ENCODE measurements at regions not wholly inside any gene's neighbourhood (a gene's known extent, or its start where the extent isn't known, plus 50 kb on each side); places are given as distances from the start of the nearest gene placed in this dataset.
A peak's percentile ranks its signal among the peaks of the same experiment; 100 is the strongest.

DNA sequence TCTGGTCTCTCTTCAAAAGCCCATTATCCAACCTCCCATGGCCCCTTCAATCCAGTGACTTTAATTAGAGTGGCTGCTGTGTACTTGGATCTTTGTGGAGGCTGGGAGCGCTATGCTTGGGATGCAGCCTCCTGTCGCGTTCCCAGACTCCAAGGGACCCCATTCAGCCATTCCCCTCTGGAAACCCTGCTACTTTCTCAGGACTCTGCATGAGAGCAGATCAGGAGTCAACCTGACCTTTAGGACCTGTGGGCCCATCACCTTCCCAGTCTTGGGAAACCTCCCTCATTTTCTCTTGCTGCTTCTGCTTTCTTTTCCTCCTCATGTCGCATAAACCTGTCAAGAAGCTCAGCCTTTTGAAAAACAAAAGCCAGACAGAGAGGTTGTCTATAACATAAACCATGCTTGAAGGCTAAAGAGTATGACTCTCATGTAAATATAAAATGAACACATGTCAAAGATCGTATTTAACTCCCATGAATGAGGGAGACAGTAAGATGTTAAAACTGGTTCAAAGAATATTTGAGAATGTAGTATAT, 143.1 kb upstream of the PELI1 start:
- Histone ChIP-seq H3K27me3 (ENCODE audit: control insufficient read depth in 1 of 2, insufficient read depth in 1 of 2, low read length in 2 of 2) (peaks cover 0 to 8% of the 10 kb centered on the region in 2 experiments), H2AK5ac (ENCODE audit: low read length, severe bottlenecking) (no peak overlapping the region), H3K9me3 (ENCODE audit: control insufficient read depth, low read length) (no peaks in the 10 kb centered on the region), H3K4me2 (ENCODE audit: low read length, poor library complexity, severe bottlenecking) (no peak overlapping the region), H4K8ac (ENCODE audit: low read length) (no peak overlapping the region), H3K23ac (ENCODE audit: low read length in 2 of 2) (peak overlapping the region in 1 of 2 experiments; percentile 27), H2BK15ac (ENCODE audit: low read depth, poor library complexity, severe bottlenecking) (no peak overlapping the region), H2BK12ac (ENCODE audit: low read length in 2 of 2) (peak overlapping the region in 1 of 2 experiments; percentile 29), H3K4me3 (ENCODE audit: insufficient read depth in 1 of 2, low read depth in 1 of 2, low read length in 2 of 2) (no peak overlapping the region), H3K18ac (ENCODE audit: low read depth in 1 of 2, low read length in 2 of 2) (peak overlapping the region; percentile 24 to 34), H3K4me1 (ENCODE audit: control insufficient read depth, insufficient read depth, low read depth, low read length) (peaks cover 9% of the 10 kb centered on the region), H2BK120ac (ENCODE audit: low read depth, low read length) (no peak overlapping the region), H3K14ac (ENCODE audit: low read length in 2 of 2) (no peak overlapping the region), H3K79me1 (replicated peaks; ENCODE audit: low read length, poor library complexity, severe bottlenecking) (no peaks in the 10 kb centered on the region), H2AFZ (ENCODE audit: low read depth, low read length) (no peak overlapping the region), H3K9ac (ENCODE audit: low read length) (no peak overlapping the region), H2BK5ac (ENCODE audit: low read depth, low read length, poor library complexity, severe bottlenecking) (no peak overlapping the region), H3K36me3 (ENCODE audit: control insufficient read depth in 1 of 2, insufficient read depth in 2 of 2, low read depth in 1 of 2, low read length in 2 of 2) (no peaks in the 10 kb centered on the region), H3K4ac (ENCODE audit: low read depth in 1 of 2, low read length in 2 of 2) (no peak overlapping the region), H4K91ac (ENCODE audit: low read length) (no peak overlapping the region), H3K27ac (ENCODE audit: low read length, poor library complexity, severe bottlenecking) (no peak overlapping the region)
- DNase-seq = peak; percentile 41
- 65% methylated on average over 4 of the region's 5 CpGs for WGBS

DNA sequence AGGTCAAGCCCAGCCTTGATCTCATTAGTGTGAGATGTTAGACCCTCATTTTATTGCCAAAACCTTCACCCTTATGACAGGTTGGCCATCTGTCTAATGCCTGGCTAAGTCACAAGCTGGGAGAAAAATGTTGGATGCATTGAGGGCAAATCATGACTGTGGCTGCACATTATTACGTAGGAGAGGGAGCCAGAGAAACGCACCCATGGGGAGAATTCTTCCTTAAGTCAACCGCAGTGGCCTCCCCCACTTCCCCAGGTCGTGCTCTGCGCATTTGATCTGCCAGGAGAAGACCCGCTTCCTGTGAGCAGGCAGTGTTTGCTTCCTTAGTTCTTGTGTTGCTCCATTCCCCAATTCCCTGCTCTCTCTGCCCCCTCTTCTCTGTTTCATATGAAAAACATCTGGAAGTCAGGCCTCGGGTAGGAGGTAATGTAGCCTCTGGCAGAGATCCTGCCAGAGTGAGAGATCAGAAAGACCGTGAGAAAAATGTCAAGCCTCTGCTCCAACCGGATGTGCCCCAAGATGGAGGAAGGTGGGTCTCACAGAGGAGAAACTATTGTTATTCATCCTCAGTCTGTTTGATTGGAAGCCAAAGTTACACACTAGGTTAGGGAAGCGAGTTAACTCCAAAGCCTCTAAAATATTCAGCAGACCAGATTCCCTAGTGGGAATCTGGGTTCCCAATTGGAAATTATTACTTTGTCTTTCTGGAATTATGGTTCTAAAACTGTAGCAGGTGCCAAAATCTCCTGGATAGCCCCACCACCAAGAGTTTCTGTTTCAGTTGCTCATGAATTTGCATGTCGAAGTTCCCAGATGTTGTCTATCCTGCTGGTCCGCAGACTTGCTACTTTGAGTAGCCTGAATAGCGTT, 144.3 kb upstream of the PELI1 start:
- Histone ChIP-seq H3K27me3 (ENCODE audit: control insufficient read depth in 1 of 2, insufficient read depth in 1 of 2, low read length in 2 of 2) (peaks cover 0 to 8% of the 10 kb centered on the region in 2 experiments), H4K91ac (ENCODE audit: low read length) (no peak overlapping the region), H2BK12ac (ENCODE audit: low read length in 2 of 2) (peak overlapping the region in 1 of 2 experiments; percentile 75), H2BK15ac (ENCODE audit: low read depth, poor library complexity, severe bottlenecking) (peak overlapping the region; percentile 8), H2BK120ac (ENCODE audit: low read depth, low read length) (no peak overlapping the region), H3K14ac (ENCODE audit: low read length in 2 of 2) (no peak overlapping the region), H2AFZ (ENCODE audit: low read depth, low read length) (no peak overlapping the region), H3K4me2 (ENCODE audit: low read length, poor library complexity, severe bottlenecking) (no peak overlapping the region), H3K27ac (ENCODE audit: low read length, poor library complexity, severe bottlenecking) (no peak overlapping the region), H3K36me3 (ENCODE audit: control insufficient read depth in 1 of 2, insufficient read depth in 2 of 2, low read depth in 1 of 2, low read length in 2 of 2) (no peaks in the 10 kb centered on the region), H2BK5ac (ENCODE audit: low read depth, low read length, poor library complexity, severe bottlenecking) (no peak overlapping the region), H3K18ac (ENCODE audit: low read depth in 1 of 2, low read length in 2 of 2) (peak overlapping the region; percentile 63 to 64), H3K9me3 (ENCODE audit: control insufficient read depth, low read length) (no peaks in the 10 kb centered on the region), H3K9ac (ENCODE audit: low read length) (no peak overlapping the region), H3K4me1 (ENCODE audit: control insufficient read depth, insufficient read depth, low read depth, low read length) (peaks cover 8% of the 10 kb centered on the region), H4K8ac (ENCODE audit: low read length) (no peak overlapping the region), H3K23ac (ENCODE audit: low read length in 2 of 2) (no peak overlapping the region), H3K4ac (ENCODE audit: low read depth in 1 of 2, low read length in 2 of 2) (peak overlapping the region in 1 of 2 experiments; percentile 15), H2AK5ac (ENCODE audit: low read length, severe bottlenecking) (no peak overlapping the region), H3K79me1 (replicated peaks; ENCODE audit: low read length, poor library complexity, severe bottlenecking) (no peaks in the 10 kb centered on the region), H3K4me3 (ENCODE audit: insufficient read depth in 1 of 2, low read depth in 1 of 2, low read length in 2 of 2) (peak overlapping the region in 1 of 2 experiments; percentile 7)
- DNase-seq = peak; percentile 30
- WGBS = 67% methylated on average over 12 of the region's 13 CpGs

DNA sequence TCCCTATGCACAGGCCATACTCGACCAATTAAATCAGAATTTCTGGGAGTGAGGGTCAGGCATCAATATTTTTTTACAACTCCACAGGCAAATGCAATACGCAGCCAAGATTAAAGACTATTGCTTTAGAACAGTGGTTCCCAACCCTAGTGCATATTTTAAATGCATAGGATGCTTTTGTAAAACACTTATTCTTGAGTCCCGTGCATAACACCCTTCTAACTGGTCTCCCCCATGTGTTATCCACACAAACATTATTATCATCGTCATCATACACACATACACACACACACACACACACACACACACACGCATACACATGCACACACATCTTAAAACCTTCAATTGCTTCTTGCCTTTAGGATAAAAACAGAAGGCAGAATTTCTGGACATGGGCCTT, 145.0 kb upstream of the PELI1 start:
- Histone ChIP-seq H3K9ac (ENCODE audit: low read length) (no peak overlapping the region), H3K4me3 (ENCODE audit: insufficient read depth in 1 of 2, low read depth in 1 of 2, low read length in 2 of 2) (no peak overlapping the region), H2BK15ac (ENCODE audit: low read depth, poor library complexity, severe bottlenecking) (no peak overlapping the region), H3K18ac (ENCODE audit: low read depth in 1 of 2, low read length in 2 of 2) (no peak overlapping the region), H2BK120ac (ENCODE audit: low read depth, low read length) (no peak overlapping the region), H2AFZ (ENCODE audit: low read depth, low read length) (no peak overlapping the region), H4K8ac (ENCODE audit: low read length) (no peak overlapping the region), H2AK5ac (ENCODE audit: low read length, severe bottlenecking) (no peak overlapping the region), H2BK5ac (ENCODE audit: low read depth, low read length, poor library complexity, severe bottlenecking) (no peak overlapping the region), H2BK12ac (ENCODE audit: low read length in 2 of 2) (no peak overlapping the region), H3K23ac (ENCODE audit: low read length in 2 of 2) (no peak overlapping the region), H3K27me3 (ENCODE audit: control insufficient read depth in 1 of 2, insufficient read depth in 1 of 2, low read length in 2 of 2) (peaks cover 0 to 8% of the 10 kb centered on the region in 2 experiments), H4K91ac (ENCODE audit: low read length) (no peak overlapping the region), H3K9me3 (ENCODE audit: control insufficient read depth, low read length) (no peaks in the 10 kb centered on the region), H3K27ac (ENCODE audit: low read length, poor library complexity, severe bottlenecking) (no peak overlapping the region), H3K79me1 (replicated peaks; ENCODE audit: low read length, poor library complexity, severe bottlenecking) (no peaks in the 10 kb centered on the region), H3K4me1 (ENCODE audit: control insufficient read depth, insufficient read depth, low read depth, low read length) (peaks cover 4% of the 10 kb centered on the region), H3K4ac (ENCODE audit: low read depth in 1 of 2, low read length in 2 of 2) (no peak overlapping the region), H3K36me3 (ENCODE audit: control insufficient read depth in 1 of 2, insufficient read depth in 2 of 2, low read depth in 1 of 2, low read length in 2 of 2) (no peaks in the 10 kb centered on the region), H3K14ac (ENCODE audit: low read length in 2 of 2) (no peak overlapping the region), H3K4me2 (ENCODE audit: low read length, poor library complexity, severe bottlenecking) (no peak overlapping the region)
- no peak for DNase-seq
- 86% methylated on average over 5 of the region's 5 CpGs for WGBS

DNA sequence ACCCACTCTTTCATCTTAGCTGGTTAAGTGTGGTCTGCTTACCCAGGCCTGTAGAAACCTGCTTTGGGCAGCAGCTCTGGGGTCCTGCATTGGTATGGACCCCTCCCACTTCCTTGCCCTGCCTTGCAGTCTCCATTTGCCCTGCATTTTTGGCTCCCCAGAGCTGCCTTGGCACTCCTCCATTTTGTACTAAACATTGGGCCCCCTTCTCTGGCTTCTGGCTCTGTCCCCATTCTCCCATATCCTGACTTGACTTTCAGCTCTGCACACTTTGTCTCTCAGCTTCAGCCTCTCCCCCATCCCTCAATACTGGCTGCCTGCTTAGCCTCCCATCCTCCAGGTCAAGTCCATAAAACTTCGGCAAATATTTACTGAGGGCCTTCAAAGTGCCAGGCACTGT, 145.5 kb upstream of the PELI1 start:
- no peak overlapping the region for H3K4ac ChIP-seq (ENCODE audit: low read depth in 1 of 2, low read length in 2 of 2)
- H3K18ac ChIP-seq (ENCODE audit: low read depth in 1 of 2, low read length in 2 of 2) = peak overlapping the region in 1 of 2 experiments; percentile 11
- no peaks in the 10 kb centered on the region for H3K36me3 ChIP-seq (ENCODE audit: control insufficient read depth in 1 of 2, insufficient read depth in 2 of 2, low read depth in 1 of 2, low read length in 2 of 2)
- H3K9me3 ChIP-seq (ENCODE audit: control insufficient read depth, low read length) = no peaks in the 10 kb centered on the region
- no peak overlapping the region for H2BK5ac ChIP-seq (ENCODE audit: low read depth, low read length, poor library complexity, severe bottlenecking)
- no peak overlapping the region for H2AFZ ChIP-seq (ENCODE audit: low read depth, low read length)
- H4K8ac ChIP-seq (ENCODE audit: low read length) = no peak overlapping the region
- H4K91ac ChIP-seq (ENCODE audit: low read length) = no peak overlapping the region
- H3K4me3 ChIP-seq (ENCODE audit: insufficient read depth in 1 of 2, low read depth in 1 of 2, low read length in 2 of 2) = no peak overlapping the region
- H2BK15ac ChIP-seq (ENCODE audit: low read depth, poor library complexity, severe bottlenecking) = no peak overlapping the region
- no peak overlapping the region for H3K23ac ChIP-seq (ENCODE audit: low read length in 2 of 2)
- 97% methylated on average over 1 of the region's 1 CpG for WGBS
- no peak overlapping the region for H2AK5ac ChIP-seq (ENCODE audit: low read length, severe bottlenecking)
- H2BK12ac ChIP-seq (ENCODE audit: low read length in 2 of 2) = peak overlapping the region in 1 of 2 experiments; percentile 66
- H3K9ac ChIP-seq (ENCODE audit: low read length) = no peak overlapping the region
- H3K79me1 ChIP-seq (replicated peaks; ENCODE audit: low read length, poor library complexity, severe bottlenecking) = no peaks in the 10 kb centered on the region
- no peak for DNase-seq
- peaks cover 2% of the 10 kb centered on the region for H3K4me1 ChIP-seq (ENCODE audit: control insufficient read depth, insufficient read depth, low read depth, low read length)
- no peak overlapping the region for H3K27ac ChIP-seq (ENCODE audit: low read length, poor library complexity, severe bottlenecking)
- H3K4me2 ChIP-seq (ENCODE audit: low read length, poor library complexity, severe bottlenecking) = no peak overlapping the region
- no peak overlapping the region for H2BK120ac ChIP-seq (ENCODE audit: low read depth, low read length)
- H3K27me3 ChIP-seq (ENCODE audit: control insufficient read depth in 1 of 2, insufficient read depth in 1 of 2, low read length in 2 of 2) = peaks cover 0 to 8% of the 10 kb centered on the region in 2 experiments
- no peak overlapping the region for H3K14ac ChIP-seq (ENCODE audit: low read length in 2 of 2)
